Psoas muscle (tissue), 7 donors: ENCODE measurements at regions not wholly inside any gene's neighbourhood (a gene's known extent, or its start where the extent isn't known, plus 50 kb on each side); places are given as distances from the start of the nearest gene placed in this dataset.

Source experiments
- ATAC-seq, 4 donors: fragments of 200-7000 bp; cut with Tn5 transposase; one replicate each; pipeline ENCODE4 v1.9.1; 2020; ENCODE audit warnings: moderate library complexity in 3 of 4, mild to moderate bottlenecking in 2 of 4
- DNase-seq, 2 donors: peaks; one replicate each; pipeline ENCODE4 v3.0.0-alpha.2; 2020
- H3K27ac ChIP-seq: fragments of 200-600 bp; one replicate; pipeline ENCODE4 v1.8.0; 2022
- H3K27me3 ChIP-seq, 3 donors: fragments of 200-600 bp in 1 of 3; one replicate each; pipeline versions ENCODE4 v1.6.1 to v1.8.0; 2013 to 2022; ENCODE audit warnings: low read length in 2 of 3, mild to moderate bottlenecking in 2 of 3, moderate library complexity in 1 of 3; ENCODE audit not compliant: insufficient read depth in 3 of 3
- H3K36me3 ChIP-seq, 2 donors: fragments of 200-600 bp in 1 of 2; one replicate each; pipeline versions ENCODE4 v1.6.1 to v1.8.0; 2013 to 2022; ENCODE audit warnings: low read depth in 1 of 2, mild to moderate bottlenecking in 1 of 2, moderate library complexity in 1 of 2; ENCODE audit not compliant: insufficient read depth in 1 of 2
- H3K4me1 ChIP-seq: fragments of 200-600 bp; one replicate; pipeline ENCODE4 v1.8.0; 2022
- H3K4me3 ChIP-seq: fragments of 200-600 bp; one replicate; pipeline ENCODE4 v1.8.0; 2022; ENCODE audit warnings: mild to moderate bottlenecking
- H3K9me3 ChIP-seq: fragments of 200-600 bp; one replicate; pipeline ENCODE4 v1.8.0; 2022
- WGBS, 3 donors: extraction: QIAGEN DNeasy Blood & Tissue Kit; methylation state at CpG; one replicate each; pipeline versions ENCODE4 v1.1.6 to v1.1.7; 2013; 5-methylcytosine and 5-hydroxymethylcytosine counted together
- intact Hi-C, 2 donors: fragments of 100-400 bp; cut with DNase I; formaldehyde crosslinking; loops; one replicate each; pipeline versions ENCODE4 v1.11.0 to v1.14.2; 2022
- TF ChIP-seq, protein P1 (sequence below): fragments of 200-600 bp; IDR thresholded peaks from one replicate; pipeline ENCODE4 v1.8.0; 2022; ENCODE audit warnings: antibody characterized with exemption
- donor health status: healthy with polysubstance abuse.
- donor health status: DM: no; HTN: no; CAD: no; lungs with moderate emphysema.
- donor health status: Bipolar disorder and iron deficiency.
- donor health status: healthy.
- donor health status: DM: yes; HTN: yes; CAD: no.
- donor health status: DM: no; HTN: no; CAD: no.
- donor health status: DM: yes; HTN: yes; CAD: no.

- 90 to 95% (median 95%) methylated on average over 5 of the region's 5 CpGs for WGBS, 3 donors
- no peak for DNase-seq
- Histone ChIP-seq H3K36me3 (no peaks in the 10 kb centered on the region), H3K9me3 (no peaks in the 10 kb centered on the region), H3K4me1 (peaks cover 8% of the 10 kb centered on the region), H3K27me3 (no peaks in the 10 kb centered on the region), H3K4me3 (no peak overlapping the region), H3K27ac (no peak overlapping the region)
- ATAC-seq, result no peak
- TF ChIP-seq, protein P1, sequence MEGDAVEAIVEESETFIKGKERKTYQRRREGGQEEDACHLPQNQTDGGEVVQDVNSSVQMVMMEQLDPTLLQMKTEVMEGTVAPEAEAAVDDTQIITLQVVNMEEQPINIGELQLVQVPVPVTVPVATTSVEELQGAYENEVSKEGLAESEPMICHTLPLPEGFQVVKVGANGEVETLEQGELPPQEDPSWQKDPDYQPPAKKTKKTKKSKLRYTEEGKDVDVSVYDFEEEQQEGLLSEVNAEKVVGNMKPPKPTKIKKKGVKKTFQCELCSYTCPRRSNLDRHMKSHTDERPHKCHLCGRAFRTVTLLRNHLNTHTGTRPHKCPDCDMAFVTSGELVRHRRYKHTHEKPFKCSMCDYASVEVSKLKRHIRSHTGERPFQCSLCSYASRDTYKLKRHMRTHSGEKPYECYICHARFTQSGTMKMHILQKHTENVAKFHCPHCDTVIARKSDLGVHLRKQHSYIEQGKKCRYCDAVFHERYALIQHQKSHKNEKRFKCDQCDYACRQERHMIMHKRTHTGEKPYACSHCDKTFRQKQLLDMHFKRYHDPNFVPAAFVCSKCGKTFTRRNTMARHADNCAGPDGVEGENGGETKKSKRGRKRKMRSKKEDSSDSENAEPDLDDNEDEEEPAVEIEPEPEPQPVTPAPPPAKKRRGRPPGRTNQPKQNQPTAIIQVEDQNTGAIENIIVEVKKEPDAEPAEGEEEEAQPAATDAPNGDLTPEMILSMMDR, result no peak
- intact Hi-C loops, result loop anchor here in 1 of 2 donors (10.0 kb wide), 1 partner anchor 322 kb away; no protein-coding TSS in a partner anchor
Observed at GRCh38 chr3:46086986-46087385, 59.7 kb upstream of the XCR1 start.

DNA sequence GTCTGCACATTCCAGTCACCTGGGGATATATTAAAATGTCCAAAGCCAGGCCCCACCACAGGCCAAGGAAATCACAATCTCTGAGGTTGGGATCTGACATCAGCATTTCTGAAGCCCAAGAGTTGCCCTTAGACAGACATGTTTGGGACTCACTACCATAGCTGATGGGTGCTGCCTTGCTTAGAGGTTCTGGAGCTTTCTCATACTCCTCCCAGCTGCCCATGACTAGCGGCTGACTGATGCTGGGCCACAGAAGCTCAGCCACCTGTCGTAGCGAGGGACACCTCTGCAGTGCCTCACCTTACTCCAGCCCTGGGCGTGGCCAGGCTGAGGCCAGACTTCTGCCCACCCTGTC is 58.8 kb upstream of the XCR1 start:
- no peaks in the 10 kb centered on the region for H3K36me3 ChIP-seq
- TF ChIP-seq, protein P1, result no peak
- no peak for ATAC-seq
- H3K4me1 ChIP-seq, result peaks cover 8% of the 10 kb centered on the region
- no peaks in the 10 kb centered on the region for H3K27me3 ChIP-seq
- DNase-seq, result no peak
- no peak overlapping the region for H3K4me3 ChIP-seq
- intact Hi-C loops, result loop anchor here in 1 of 2 donors (10.0 kb wide), 1 partner anchor 321 kb away; no protein-coding TSS in a partner anchor
- 94 to 97% (median 96%) methylated on average over 4 of the region's 4 CpGs for WGBS, 3 donors
- no peak overlapping the region for H3K27ac ChIP-seq
- no peaks in the 10 kb centered on the region for H3K9me3 ChIP-seq

DNA sequence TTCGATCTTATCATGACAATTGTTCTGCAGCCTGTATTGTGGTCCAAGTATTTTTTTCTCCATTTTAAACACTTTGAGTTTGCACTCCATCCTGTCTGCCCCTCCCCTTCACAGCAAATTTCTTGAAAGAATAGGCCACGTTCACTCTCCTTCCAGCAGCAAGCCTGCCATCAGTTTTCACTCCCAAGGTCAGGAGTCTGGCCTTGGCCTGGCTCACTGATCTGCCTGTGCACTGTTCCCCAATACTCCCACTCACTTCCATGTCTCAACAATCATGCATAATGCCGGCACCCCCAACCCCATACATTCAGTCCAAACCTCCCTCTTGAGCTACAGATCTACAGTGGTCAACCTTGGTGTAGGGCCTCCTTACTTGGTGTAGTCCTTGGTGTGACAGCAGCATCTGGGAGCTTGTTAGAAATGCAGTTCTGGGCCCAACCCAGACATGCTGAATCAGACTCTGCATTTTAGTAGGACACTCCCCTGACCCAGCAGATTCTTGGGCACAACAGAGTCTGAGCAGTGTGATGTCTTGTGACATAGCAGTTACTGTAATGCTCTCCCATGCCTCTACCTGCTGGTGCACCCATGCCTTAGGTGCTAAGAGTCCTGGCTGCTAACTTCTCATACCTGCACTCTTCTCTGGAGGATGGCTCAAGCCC is 58.3 kb upstream of the XCR1 start:
- Histone ChIP-seq H3K4me1 (peaks cover 8% of the 10 kb centered on the region), H3K27ac (no peak overlapping the region), H3K4me3 (no peak overlapping the region), H3K36me3 (no peaks in the 10 kb centered on the region), H3K9me3 (no peaks in the 10 kb centered on the region), H3K27me3 (no peaks in the 10 kb centered on the region)
- no peak for DNase-seq
- ATAC-seq, result no peak
- 45 to 88% (median 80%) methylated on average over 3 of the region's 3 CpGs for WGBS, 3 donors
- intact Hi-C loops, result loop anchor here in 1 of 2 donors (10.0 kb wide), 1 partner anchor 321 kb away; no protein-coding TSS in a partner anchor
- TF ChIP-seq, protein P1, result no peak

- WGBS, 3 donors, result 96 to 100% (median 97%) methylated on average over 1 of the region's 1 CpG
- H3K4me1 ChIP-seq, result peaks cover 5% of the 10 kb centered on the region
- no peaks in the 10 kb centered on the region for H3K9me3 ChIP-seq
- no peak for DNase-seq
- no peaks in the 10 kb centered on the region for H3K27me3 ChIP-seq
- H3K27ac ChIP-seq, result no peak overlapping the region
- H3K4me3 ChIP-seq, result no peak overlapping the region
- TF ChIP-seq, protein P1, result no peak
- no peaks in the 10 kb centered on the region for H3K36me3 ChIP-seq
- intact Hi-C loops, result loop anchor here in 1 of 2 donors (10.0 kb wide), 1 partner anchor 319 kb away; no protein-coding TSS in a partner anchor
- ATAC-seq, result no peak
Observed at GRCh38 chr3:46083956-46084355, 56.7 kb upstream of the XCR1 start.

DNA sequence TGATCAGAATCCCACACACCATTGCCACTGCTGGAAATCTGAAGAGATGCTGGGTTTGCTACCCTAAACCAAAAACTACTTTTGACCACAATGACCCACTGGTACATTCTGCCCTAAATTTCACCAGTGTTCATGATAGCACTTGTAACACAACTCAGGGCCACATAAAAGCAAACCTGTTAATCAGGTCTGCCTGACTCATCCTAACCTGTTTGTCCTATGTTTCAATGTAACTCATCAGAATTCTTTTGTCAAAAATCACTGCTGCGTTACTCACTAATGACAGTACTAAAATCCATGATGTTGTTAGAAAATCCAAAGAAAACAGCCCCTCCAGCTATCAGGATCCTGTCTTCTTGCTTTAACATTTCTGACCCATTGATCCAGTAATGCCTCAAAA is 55.6 kb upstream of the XCR1 start:
- Histone ChIP-seq H3K27ac (no peak overlapping the region), H3K9me3 (no peaks in the 10 kb centered on the region), H3K4me1 (peaks cover 9% of the 10 kb centered on the region), H3K4me3 (no peak overlapping the region), H3K36me3 (no peaks in the 10 kb centered on the region), H3K27me3 (no peaks in the 10 kb centered on the region)
- no peak for DNase-seq
- intact Hi-C loops, result loop anchor here in 1 of 2 donors (10.0 kb wide), 1 partner anchor 318 kb away; no protein-coding TSS in a partner anchor
- ATAC-seq, result no peak
- TF ChIP-seq, protein P1, result no peak
- WGBS, 3 donors, result 97 to 98% (median 97%) methylated on average over 1 of the region's 1 CpG
